ENCODE measurements at regions not wholly inside any gene's neighbourhood (a gene's known extent, or its start where the extent isn't known, plus 50 kb on each side); places are given as distances from the start of the nearest gene placed in this dataset.

GRCh38 chr12:130041983-130042812 lies 120.1 kb upstream of the FZD10 start:
- H3K4me2 ChIP-seq (ENCODE audit: low read length) = no peak overlapping the region
- H3K79me2 ChIP-seq = no peaks in the 10 kb centered on the region
- H3K9me3 ChIP-seq (ENCODE audit: control insufficient read depth, low read length) = no peaks in the 10 kb centered on the region
- no peak overlapping the region for H3K4me3 ChIP-seq (ENCODE audit: low read depth, low read length)
- no peaks in the 10 kb centered on the region for H3K27me3 ChIP-seq (ENCODE audit: control insufficient read depth, insufficient read depth, low read length)
- H3K4me1 ChIP-seq = peaks cover 3% of the 10 kb centered on the region
- TF ChIP-seq CTCF (IDR thresholded peaks at IDR 0.05) = peak; percentile 70
- no peak overlapping the region for H3K27ac ChIP-seq
- no peak overlapping the region for H2AFZ ChIP-seq
- no peak overlapping the region for H3K9ac ChIP-seq
- H3K36me3 ChIP-seq (ENCODE audit: control insufficient read depth, insufficient read depth, low read length) = no peaks in the 10 kb centered on the region

DNA sequence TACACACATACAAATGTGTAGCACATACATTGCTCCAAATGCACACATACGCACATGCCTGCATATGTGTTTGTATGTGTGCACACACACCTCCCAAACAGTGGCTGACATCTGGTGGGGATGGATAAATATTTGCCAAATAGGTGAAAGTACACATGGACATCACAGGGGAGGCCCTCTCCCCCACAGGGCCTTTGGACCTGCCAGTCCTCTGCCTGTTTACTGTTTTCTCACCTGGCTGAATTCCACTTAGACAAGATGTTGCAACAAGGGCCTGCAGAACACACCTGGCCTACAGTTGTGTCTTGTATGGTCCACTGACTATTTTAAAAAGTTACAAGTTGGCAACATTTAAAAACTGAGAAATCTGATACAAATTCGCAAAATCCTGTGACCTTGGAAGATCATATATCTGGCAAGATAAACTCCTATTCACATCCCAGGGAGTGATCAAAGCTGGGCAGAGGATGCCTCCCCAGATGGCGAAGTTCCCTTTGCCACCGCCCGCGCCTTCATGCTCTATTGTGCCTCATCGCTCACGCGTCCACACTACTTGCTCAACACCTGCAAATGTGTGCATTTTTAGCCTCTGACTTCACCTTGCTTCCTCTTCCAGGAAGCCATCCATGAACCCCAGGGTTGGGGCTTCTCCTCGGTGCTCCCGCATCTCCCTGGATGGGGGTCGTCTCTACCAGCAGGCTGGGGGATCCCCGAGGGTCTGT lies 118.4 kb upstream of the FZD10 start:
- no peaks in the 10 kb centered on the region for H3K27me3 ChIP-seq (ENCODE audit: control insufficient read depth, insufficient read depth, low read length)
- no peak overlapping the region for H2AFZ ChIP-seq
- no peaks in the 10 kb centered on the region for H3K9me3 ChIP-seq (ENCODE audit: control insufficient read depth, low read length)
- no peak for TF ChIP-seq CTCF (IDR thresholded peaks at IDR 0.05)
- H3K4me3 ChIP-seq (ENCODE audit: low read depth, low read length) = no peak overlapping the region
- no peak overlapping the region for H3K4me2 ChIP-seq (ENCODE audit: low read length)
- no peaks in the 10 kb centered on the region for H3K36me3 ChIP-seq (ENCODE audit: control insufficient read depth, insufficient read depth, low read length)
- H3K79me2 ChIP-seq = no peaks in the 10 kb centered on the region
- H3K4me1 ChIP-seq = peaks cover 3% of the 10 kb centered on the region
- H3K9ac ChIP-seq = no peak overlapping the region
- no peak overlapping the region for H3K27ac ChIP-seq

GRCh38 chr12:130044991-130045621 lies 117.2 kb upstream of the FZD10 start:
- H3K36me3 ChIP-seq (ENCODE audit: control insufficient read depth, insufficient read depth, low read length) = no peaks in the 10 kb centered on the region
- H3K27me3 ChIP-seq (ENCODE audit: control insufficient read depth, insufficient read depth, low read length) = no peaks in the 10 kb centered on the region
- no peak overlapping the region for H3K9ac ChIP-seq
- no peak overlapping the region for H3K4me2 ChIP-seq (ENCODE audit: low read length)
- H3K79me2 ChIP-seq = no peaks in the 10 kb centered on the region
- H3K4me1 ChIP-seq = peaks cover 3% of the 10 kb centered on the region
- no peak overlapping the region for H2AFZ ChIP-seq
- no peak overlapping the region for H3K27ac ChIP-seq
- H3K9me3 ChIP-seq (ENCODE audit: control insufficient read depth, low read length) = no peaks in the 10 kb centered on the region
- no peak for TF ChIP-seq CTCF (IDR thresholded peaks at IDR 0.05)
- H3K4me3 ChIP-seq (ENCODE audit: low read depth, low read length) = no peak overlapping the region

GRCh38 chr12:130049666-130050065 lies 112.6 kb upstream of the FZD10 start:
- H3K27ac ChIP-seq = no peak overlapping the region
- H3K9ac ChIP-seq = no peak overlapping the region
- H3K4me2 ChIP-seq (ENCODE audit: low read length) = no peak overlapping the region
- no peaks in the 10 kb centered on the region for H3K79me2 ChIP-seq
- H3K9me3 ChIP-seq (ENCODE audit: control insufficient read depth, low read length) = no peaks in the 10 kb centered on the region
- no peaks in the 10 kb centered on the region for H3K4me1 ChIP-seq
- TF ChIP-seq CTCF (IDR thresholded peaks at IDR 0.05) = no peak
- H3K27me3 ChIP-seq (ENCODE audit: control insufficient read depth, insufficient read depth, low read length) = no peaks in the 10 kb centered on the region
- no peak overlapping the region for H3K4me3 ChIP-seq (ENCODE audit: low read depth, low read length)
- H2AFZ ChIP-seq = no peak overlapping the region
- H3K36me3 ChIP-seq (ENCODE audit: control insufficient read depth, insufficient read depth, low read length) = no peaks in the 10 kb centered on the region
